ENCODE measurements at regions not wholly inside any gene's neighbourhood (a gene's known extent, or its start where the extent isn't known, plus 50 kb on each side); places are given as distances from the start of the nearest gene placed in this dataset.
"Not testable (repeated sequence)": the region's sequence is repeated elsewhere in the genome, so short reads cannot be mapped to it uniquely, and the experiment has no call there.

DNA sequence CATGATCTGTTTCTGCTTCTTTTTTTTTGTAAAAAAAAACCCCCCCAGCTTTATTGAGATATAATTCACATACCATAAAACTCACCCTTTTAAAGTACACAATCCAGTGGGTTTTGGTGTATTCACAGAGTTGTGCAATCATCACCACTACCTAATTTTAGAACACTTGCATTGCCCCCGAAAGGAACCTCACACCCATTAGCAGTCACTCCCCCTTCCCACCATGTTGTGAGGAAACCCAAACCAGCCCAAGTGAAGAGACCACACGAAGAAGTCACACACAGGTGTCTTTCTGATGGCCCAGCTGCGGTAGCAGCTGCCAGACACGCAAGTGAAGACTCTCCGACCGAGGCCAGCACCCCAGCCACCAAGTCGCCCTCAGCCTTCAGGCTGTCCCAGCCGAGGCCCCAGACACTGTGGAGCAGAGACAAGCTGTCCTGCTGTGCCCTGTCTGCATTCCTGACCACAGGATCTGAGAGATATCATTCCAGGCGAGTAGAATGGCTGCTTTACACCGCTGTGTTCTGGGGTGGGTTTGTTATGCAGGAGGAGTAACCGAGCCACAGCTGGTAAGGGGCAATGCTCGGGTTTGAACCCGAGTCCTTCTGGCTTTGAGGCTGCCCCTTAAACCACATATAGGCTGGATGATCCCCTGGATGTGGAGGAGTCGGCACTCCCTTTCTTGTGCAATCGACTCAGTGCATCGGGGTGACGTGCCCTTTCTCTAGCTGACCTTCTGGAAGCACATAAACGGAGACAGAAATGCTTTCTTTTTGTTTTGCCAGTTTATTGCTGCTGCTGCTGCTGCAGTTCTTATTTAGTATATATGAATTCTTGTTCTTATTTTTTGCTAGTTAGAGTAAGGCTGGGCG, 59.1 kb upstream of the PTPN1 start (continued):
- TF ChIP-seq, protein P1, sequence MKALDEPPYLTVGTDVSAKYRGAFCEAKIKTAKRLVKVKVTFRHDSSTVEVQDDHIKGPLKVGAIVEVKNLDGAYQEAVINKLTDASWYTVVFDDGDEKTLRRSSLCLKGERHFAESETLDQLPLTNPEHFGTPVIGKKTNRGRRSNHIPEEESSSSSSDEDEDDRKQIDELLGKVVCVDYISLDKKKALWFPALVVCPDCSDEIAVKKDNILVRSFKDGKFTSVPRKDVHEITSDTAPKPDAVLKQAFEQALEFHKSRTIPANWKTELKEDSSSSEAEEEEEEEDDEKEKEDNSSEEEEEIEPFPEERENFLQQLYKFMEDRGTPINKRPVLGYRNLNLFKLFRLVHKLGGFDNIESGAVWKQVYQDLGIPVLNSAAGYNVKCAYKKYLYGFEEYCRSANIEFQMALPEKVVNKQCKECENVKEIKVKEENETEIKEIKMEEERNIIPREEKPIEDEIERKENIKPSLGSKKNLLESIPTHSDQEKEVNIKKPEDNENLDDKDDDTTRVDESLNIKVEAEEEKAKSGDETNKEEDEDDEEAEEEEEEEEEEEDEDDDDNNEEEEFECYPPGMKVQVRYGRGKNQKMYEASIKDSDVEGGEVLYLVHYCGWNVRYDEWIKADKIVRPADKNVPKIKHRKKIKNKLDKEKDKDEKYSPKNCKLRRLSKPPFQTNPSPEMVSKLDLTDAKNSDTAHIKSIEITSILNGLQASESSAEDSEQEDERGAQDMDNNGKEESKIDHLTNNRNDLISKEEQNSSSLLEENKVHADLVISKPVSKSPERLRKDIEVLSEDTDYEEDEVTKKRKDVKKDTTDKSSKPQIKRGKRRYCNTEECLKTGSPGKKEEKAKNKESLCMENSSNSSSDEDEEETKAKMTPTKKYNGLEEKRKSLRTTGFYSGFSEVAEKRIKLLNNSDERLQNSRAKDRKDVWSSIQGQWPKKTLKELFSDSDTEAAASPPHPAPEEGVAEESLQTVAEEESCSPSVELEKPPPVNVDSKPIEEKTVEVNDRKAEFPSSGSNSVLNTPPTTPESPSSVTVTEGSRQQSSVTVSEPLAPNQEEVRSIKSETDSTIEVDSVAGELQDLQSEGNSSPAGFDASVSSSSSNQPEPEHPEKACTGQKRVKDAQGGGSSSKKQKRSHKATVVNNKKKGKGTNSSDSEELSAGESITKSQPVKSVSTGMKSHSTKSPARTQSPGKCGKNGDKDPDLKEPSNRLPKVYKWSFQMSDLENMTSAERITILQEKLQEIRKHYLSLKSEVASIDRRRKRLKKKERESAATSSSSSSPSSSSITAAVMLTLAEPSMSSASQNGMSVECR (CRISPR knock-in tag; IDR thresholded peaks at IDR 0.05; ENCODE audit: borderline replicate concordance): no peak
- TF ChIP-seq, protein P2, sequence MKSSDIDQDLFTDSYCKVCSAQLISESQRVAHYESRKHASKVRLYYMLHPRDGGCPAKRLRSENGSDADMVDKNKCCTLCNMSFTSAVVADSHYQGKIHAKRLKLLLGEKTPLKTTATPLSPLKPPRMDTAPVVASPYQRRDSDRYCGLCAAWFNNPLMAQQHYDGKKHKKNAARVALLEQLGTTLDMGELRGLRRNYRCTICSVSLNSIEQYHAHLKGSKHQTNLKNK (CRISPR knock-in tag; IDR thresholded peaks at IDR 0.05): no peak
- TF ChIP-seq MXD4 (CRISPR knock-in tag; IDR thresholded peaks at IDR 0.05; ENCODE audit: borderline replicate concordance) (no peak), KAT7 (CRISPR knock-in tag; IDR thresholded peaks at IDR 0.05; ENCODE audit: borderline replicate concordance) (no peak), CBFB (CRISPR knock-in tag; IDR thresholded peaks at IDR 0.05; ENCODE audit: low read depth) (no peak), ESRRA (CRISPR knock-in tag; IDR thresholded peaks at IDR 0.05; ENCODE audit: borderline replicate concordance) (no peak)
- TF ChIP-seq, protein P3, sequence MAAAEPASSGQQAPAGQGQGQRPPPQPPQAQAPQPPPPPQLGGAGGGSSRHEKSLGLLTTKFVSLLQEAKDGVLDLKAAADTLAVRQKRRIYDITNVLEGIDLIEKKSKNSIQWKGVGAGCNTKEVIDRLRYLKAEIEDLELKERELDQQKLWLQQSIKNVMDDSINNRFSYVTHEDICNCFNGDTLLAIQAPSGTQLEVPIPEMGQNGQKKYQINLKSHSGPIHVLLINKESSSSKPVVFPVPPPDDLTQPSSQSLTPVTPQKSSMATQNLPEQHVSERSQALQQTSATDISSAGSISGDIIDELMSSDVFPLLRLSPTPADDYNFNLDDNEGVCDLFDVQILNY (CRISPR knock-in tag; IDR thresholded peaks at IDR 0.05): no peak
- TF ChIP-seq, protein P4, sequence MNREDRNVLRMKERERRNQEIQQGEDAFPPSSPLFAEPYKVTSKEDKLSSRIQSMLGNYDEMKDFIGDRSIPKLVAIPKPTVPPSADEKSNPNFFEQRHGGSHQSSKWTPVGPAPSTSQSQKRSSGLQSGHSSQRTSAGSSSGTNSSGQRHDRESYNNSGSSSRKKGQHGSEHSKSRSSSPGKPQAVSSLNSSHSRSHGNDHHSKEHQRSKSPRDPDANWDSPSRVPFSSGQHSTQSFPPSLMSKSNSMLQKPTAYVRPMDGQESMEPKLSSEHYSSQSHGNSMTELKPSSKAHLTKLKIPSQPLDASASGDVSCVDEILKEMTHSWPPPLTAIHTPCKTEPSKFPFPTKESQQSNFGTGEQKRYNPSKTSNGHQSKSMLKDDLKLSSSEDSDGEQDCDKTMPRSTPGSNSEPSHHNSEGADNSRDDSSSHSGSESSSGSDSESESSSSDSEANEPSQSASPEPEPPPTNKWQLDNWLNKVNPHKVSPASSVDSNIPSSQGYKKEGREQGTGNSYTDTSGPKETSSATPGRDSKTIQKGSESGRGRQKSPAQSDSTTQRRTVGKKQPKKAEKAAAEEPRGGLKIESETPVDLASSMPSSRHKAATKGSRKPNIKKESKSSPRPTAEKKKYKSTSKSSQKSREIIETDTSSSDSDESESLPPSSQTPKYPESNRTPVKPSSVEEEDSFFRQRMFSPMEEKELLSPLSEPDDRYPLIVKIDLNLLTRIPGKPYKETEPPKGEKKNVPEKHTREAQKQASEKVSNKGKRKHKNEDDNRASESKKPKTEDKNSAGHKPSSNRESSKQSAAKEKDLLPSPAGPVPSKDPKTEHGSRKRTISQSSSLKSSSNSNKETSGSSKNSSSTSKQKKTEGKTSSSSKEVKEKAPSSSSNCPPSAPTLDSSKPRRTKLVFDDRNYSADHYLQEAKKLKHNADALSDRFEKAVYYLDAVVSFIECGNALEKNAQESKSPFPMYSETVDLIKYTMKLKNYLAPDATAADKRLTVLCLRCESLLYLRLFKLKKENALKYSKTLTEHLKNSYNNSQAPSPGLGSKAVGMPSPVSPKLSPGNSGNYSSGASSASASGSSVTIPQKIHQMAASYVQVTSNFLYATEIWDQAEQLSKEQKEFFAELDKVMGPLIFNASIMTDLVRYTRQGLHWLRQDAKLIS (CRISPR knock-in tag; IDR thresholded peaks at IDR 0.05; ENCODE audit: borderline replicate concordance): no peak

DNA sequence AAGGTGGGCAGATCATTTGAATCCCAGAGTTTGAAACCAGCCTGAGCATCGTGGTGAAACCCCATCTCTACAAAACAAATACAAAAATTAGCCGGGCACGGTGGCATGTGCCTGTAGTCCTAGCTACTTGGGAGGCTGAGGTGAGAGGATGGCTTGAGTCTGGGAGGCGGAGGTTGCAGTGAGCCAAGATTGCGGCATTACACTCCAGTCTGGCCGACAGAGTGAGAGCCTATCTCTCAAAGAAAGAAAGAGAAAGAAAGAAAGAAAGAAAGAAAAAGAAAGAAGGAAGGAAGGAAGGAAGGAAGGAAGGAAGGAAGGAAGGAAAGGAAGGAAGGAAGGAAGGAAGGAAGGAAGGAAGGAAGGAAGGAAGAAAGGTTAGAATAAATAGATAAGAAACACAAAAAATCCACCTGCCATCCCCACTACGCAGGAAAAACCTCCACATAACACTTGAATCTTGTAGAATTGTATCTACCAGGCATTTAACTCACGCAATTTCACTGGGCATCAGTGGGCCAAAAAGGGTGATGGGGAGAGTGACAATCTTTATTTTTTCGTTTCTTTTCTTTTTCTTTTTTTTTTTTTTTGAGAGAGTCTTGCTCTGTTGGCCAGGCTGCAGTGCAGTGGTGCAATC, 58.3 kb upstream of the PTPN1 start:
- H3K27ac Mint-ChIP-seq; H3K27me3 Mint-ChIP-seq (ENCODE audit: low read depth); ATAC-seq; H3K9me3 Mint-ChIP-seq; DNase-seq (ENCODE audit: low spot score); H3K4me3 Mint-ChIP-seq; H3K36me3 Mint-ChIP-seq: not testable (repeated sequence)
- ChIA-PET POLR2A (interaction anchor here (0.6 kb wide), 1 partner anchor 188 kb away, joined by 6 read pairs; no protein-coding TSS in a partner anchor), CTCF (interaction anchor here (1.1 kb wide), 2 partner anchors 11 to 280 kb away, joined by 3 to 4 read pairs; no protein-coding TSS in a partner anchor)
- peaks cover 21% of the 10 kb centered on the region for H3K4me1 Mint-ChIP-seq

DNA sequence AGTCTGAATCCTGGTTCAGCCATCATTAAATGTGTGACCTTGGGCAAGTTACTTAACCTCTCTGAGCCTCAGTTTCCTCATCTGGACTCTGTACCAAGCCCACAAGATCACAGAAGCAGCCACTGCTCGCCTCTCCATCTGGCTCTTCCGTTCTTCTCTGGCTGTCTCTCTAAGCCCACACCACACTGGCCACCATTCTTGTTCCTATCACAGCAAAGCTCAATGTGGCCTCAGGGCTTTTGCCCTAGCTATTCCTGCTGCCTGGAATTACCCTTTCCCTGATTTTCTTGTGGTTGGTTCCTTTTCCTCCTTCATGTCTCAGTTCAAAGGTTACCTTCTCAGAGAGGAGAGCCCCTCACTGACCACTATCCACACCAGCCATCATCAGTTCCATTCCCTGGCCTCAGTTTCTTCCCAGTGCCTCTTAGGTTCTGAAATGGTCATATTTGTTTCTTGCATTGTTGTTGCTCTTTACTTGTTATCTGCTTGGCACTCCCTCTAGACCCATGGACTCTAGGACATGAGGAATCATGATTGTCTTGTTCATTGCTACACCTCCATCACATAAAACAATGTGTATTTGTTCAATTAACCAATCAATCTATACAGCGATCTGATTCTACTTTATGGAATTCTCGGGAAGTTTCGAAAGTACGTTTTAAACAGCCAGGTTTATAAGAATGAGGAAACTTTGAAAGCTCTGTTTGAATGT, 56.5 kb upstream of the PTPN1 start:
- Mint-ChIP-seq H3K27ac (no peak overlapping the region), H3K4me1 (peaks cover 30% of the 10 kb centered on the region), H3K36me3 (no peaks in the 10 kb centered on the region), H3K9me3 (peaks cover 2% of the 10 kb centered on the region), H3K27me3 (ENCODE audit: low read depth) (no peaks in the 10 kb centered on the region; the same call in 1 of the 2 replicates), H3K4me3 (no peak overlapping the region)
- CTCF ChIA-PET: no interaction called here
- DNase-seq (ENCODE audit: low spot score): no peak
- ATAC-seq: no peak
- POLR2A ChIA-PET: interaction anchor here (0.6 kb wide), 1 partner anchor 1725 kb away, joined by 3 read pairs; no protein-coding TSS in a partner anchor
- TF ChIP-seq, protein P5, sequence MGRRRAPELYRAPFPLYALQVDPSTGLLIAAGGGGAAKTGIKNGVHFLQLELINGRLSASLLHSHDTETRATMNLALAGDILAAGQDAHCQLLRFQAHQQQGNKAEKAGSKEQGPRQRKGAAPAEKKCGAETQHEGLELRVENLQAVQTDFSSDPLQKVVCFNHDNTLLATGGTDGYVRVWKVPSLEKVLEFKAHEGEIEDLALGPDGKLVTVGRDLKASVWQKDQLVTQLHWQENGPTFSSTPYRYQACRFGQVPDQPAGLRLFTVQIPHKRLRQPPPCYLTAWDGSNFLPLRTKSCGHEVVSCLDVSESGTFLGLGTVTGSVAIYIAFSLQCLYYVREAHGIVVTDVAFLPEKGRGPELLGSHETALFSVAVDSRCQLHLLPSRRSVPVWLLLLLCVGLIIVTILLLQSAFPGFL (CRISPR knock-in tag; IDR thresholded peaks at IDR 0.05; ENCODE audit: borderline replicate concordance): no peak
- no peak for TF ChIP-seq IRF2 (CRISPR knock-in tag; IDR thresholded peaks at IDR 0.05; ENCODE audit: borderline replicate concordance, low read depth)
- TF ChIP-seq, protein P6, sequence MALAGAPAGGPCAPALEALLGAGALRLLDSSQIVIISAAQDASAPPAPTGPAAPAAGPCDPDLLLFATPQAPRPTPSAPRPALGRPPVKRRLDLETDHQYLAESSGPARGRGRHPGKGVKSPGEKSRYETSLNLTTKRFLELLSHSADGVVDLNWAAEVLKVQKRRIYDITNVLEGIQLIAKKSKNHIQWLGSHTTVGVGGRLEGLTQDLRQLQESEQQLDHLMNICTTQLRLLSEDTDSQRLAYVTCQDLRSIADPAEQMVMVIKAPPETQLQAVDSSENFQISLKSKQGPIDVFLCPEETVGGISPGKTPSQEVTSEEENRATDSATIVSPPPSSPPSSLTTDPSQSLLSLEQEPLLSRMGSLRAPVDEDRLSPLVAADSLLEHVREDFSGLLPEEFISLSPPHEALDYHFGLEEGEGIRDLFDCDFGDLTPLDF (CRISPR knock-in tag; IDR thresholded peaks at IDR 0.05): no peak
- no peak for TF ChIP-seq ZNF121 (CRISPR knock-in tag; IDR thresholded peaks at IDR 0.05)

Measured in WTC11 (cell line).